Tibial nerve (tissue), 4 donors: ENCODE measurements at regions not wholly inside any gene's neighbourhood (a gene's known extent, or its start where the extent isn't known, plus 50 kb on each side); places are given as distances from the start of the nearest gene placed in this dataset.

ENCODE experiments used
- DNase-seq, 2 donors: peaks; one replicate each; pipeline ENCODE4 v3.0.0-alpha.2; 2019; ENCODE audit warnings: low spot score in 2 of 2
- H3K27ac ChIP-seq, 4 donors: fragments of 200-600 bp; sonication (generic) in 3 of 4; one replicate each; pipeline ENCODE4 v1.5.1; 2017 to 2019; ENCODE audit warnings: mild to moderate bottlenecking in 1 of 4
- H3K27me3 ChIP-seq, 2 donors: fragments of 200-600 bp; sonication (generic) in 1 of 2; one replicate each; pipeline versions ENCODE4 v1.5.1 to v1.6.0; 2017 to 2019
- H3K36me3 ChIP-seq, 3 donors: fragments of 200-600 bp; sonication (generic); one replicate each; pipeline ENCODE4 v1.5.1; 2018 to 2019
- H3K4me1 ChIP-seq, 4 donors: fragments of 200-600 bp; sonication (generic) in 3 of 4; one replicate each; pipeline ENCODE4 v1.5.1; 2017 to 2019
- H3K4me3 ChIP-seq, 4 donors: fragments of 200-600 bp; sonication (generic) in 3 of 4; one replicate each; pipeline ENCODE4 v1.5.1; 2017 to 2019; ENCODE audit warnings: mild to moderate bottlenecking in 1 of 4, moderate library complexity in 1 of 4
- H3K9me3 ChIP-seq, 4 donors: fragments of 200-600 bp; sonication (generic) in 3 of 4; one replicate each; pipeline ENCODE4 v1.5.1; 2017 to 2019
- CTCF ChIP-seq, 5 experiments: fragments of 200-600 bp in 3 of 5; fragments of 450-650 bp in 2 of 5; sonication (generic) in 3 of 5; IDR thresholded peaks; one replicate each; pipeline ENCODE4 v1.5.1; 2016 to 2019; ENCODE audit warnings: antibody characterized with exemption in 5 of 5, mild to moderate bottlenecking in 3 of 5, moderate library complexity in 2 of 5
- EP300 ChIP-seq, 2 donors: sonication (generic); formaldehyde crosslinking; IDR thresholded peaks; one replicate each; pipeline ENCODE4 v1.6.1; 2017; ENCODE audit warnings: antibody characterized with exemption in 2 of 2, mild to moderate bottlenecking in 1 of 2
- POLR2A ChIP-seq, 2 donors: fragments of 450-650 bp; IDR thresholded peaks; one replicate each; pipeline ENCODE4 v1.6.1; 2017; ENCODE audit warnings: antibody characterized with exemption in 2 of 2, mild to moderate bottlenecking in 2 of 2, moderate library complexity in 2 of 2
- WGBS, 2 donors: methylation state at CpG; one replicate each; pipeline ENCODE4 v1.1.5; 2018; 5-methylcytosine and 5-hydroxymethylcytosine counted together

GRCh38 chr1:219534991-219535390 lies 77.9 kb downstream of the ZC3H11B start:
- Histone ChIP-seq H3K36me3 (no peaks in the 10 kb centered on the region), H3K27ac (no peak overlapping the region), H3K27me3 (no peaks in the 10 kb centered on the region), H3K4me3 (no peak overlapping the region), H3K9me3 (no peaks in the 10 kb centered on the region), H3K4me1 (peaks cover 0 to 16% (median 2%) of the 10 kb centered on the region in 4 donors)
- DNase-seq, result no peak
- 77 to 86% methylated on average over 1 of the region's 1 CpG for WGBS, 2 donors
- TF ChIP-seq EP300 (IDR thresholded peaks at IDR 0.05), result no peak
- TF ChIP-seq POLR2A (IDR thresholded peaks at IDR 0.05), result no peak
- TF ChIP-seq CTCF (IDR thresholded peaks at IDR 0.05), result no peak

- 33 to 48% methylated on average over 1 of the region's 1 CpG for WGBS, 2 donors
- H3K4me3 ChIP-seq, result no peak overlapping the region
- peak; percentile 21 to 75 for DNase-seq
Observed at GRCh38 chr1:219533280-219533679, 79.6 kb downstream of the ZC3H11B start.

DNA sequence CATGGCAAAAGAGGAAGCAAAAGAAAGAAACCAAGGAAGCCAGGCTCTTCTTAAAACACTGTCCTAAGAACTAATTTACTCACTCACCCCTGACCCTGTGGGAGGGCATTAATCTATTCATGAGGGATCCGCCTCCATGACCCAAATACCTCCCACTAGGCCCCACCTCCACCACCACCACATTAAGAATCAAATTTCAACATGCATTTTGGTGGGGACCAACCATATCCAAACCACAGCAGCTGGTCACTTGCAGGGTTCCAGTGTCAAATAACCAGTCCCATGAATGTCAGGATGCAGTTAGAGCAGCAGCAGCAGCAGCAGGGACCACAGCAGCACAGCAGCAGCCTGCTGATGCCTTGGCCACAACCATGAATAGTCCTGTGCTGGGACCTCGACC lies 83.8 kb downstream of the ZC3H11B start:
- DNase-seq, result no peak
- TF ChIP-seq EP300 (IDR thresholded peaks at IDR 0.05), result no peak
- no peak for TF ChIP-seq CTCF (IDR thresholded peaks at IDR 0.05)
- no peak for TF ChIP-seq POLR2A (IDR thresholded peaks at IDR 0.05)
- WGBS, 2 donors, result 65 to 72% methylated on average over 2 of the region's 2 CpGs
- no peaks in the 10 kb centered on the region for H3K36me3 ChIP-seq
- H3K4me3 ChIP-seq, result no peak overlapping the region
- H3K9me3 ChIP-seq, result no peaks in the 10 kb centered on the region
- no peaks in the 10 kb centered on the region for H3K27me3 ChIP-seq
- H3K4me1 ChIP-seq, result peaks cover 0 to 12% (median 2%) of the 10 kb centered on the region in 4 donors
- no peak overlapping the region for H3K27ac ChIP-seq

More at GRCh38 chr1:219533280-219533679, 79.6 kb downstream of the ZC3H11B start:
- TF ChIP-seq POLR2A (IDR thresholded peaks at IDR 0.05) (no peak), EP300 (IDR thresholded peaks at IDR 0.05) (peak in 1 of 2 donors; percentile 84)
- Histone ChIP-seq H3K27ac (no peak overlapping the region), H3K9me3 (no peaks in the 10 kb centered on the region), H3K27me3 (no peaks in the 10 kb centered on the region), H3K4me1 (peaks cover 0 to 16% (median 2%) of the 10 kb centered on the region in 4 donors), H3K36me3 (no peaks in the 10 kb centered on the region)

- Histone ChIP-seq H3K4me1 (peaks cover 0 to 7% (median 2%) of the 10 kb centered on the region in 4 donors), H3K36me3 (no peaks in the 10 kb centered on the region), H3K9me3 (no peaks in the 10 kb centered on the region), H3K4me3 (no peak overlapping the region), H3K27ac (no peak overlapping the region), H3K27me3 (no peaks in the 10 kb centered on the region)
- DNase-seq, result no peak
- 93 to 94% methylated on average over 3 of the region's 3 CpGs for WGBS, 2 donors
- TF ChIP-seq CTCF (IDR thresholded peaks at IDR 0.05) (no peak), POLR2A (IDR thresholded peaks at IDR 0.05) (no peak), EP300 (IDR thresholded peaks at IDR 0.05) (no peak)
Observed at GRCh38 chr1:219528633-219529032, 84.3 kb downstream of the ZC3H11B start.

- H3K4me3 ChIP-seq, result no peak overlapping the region
- no peak for TF ChIP-seq CTCF (IDR thresholded peaks at IDR 0.05)
- TF ChIP-seq POLR2A (IDR thresholded peaks at IDR 0.05), result no peak
- no peak for TF ChIP-seq EP300 (IDR thresholded peaks at IDR 0.05)
- H3K36me3 ChIP-seq, result no peaks in the 10 kb centered on the region
- H3K27me3 ChIP-seq, result no peaks in the 10 kb centered on the region
- H3K27ac ChIP-seq, result no peak overlapping the region
- no peak for DNase-seq
- no peaks in the 10 kb centered on the region for H3K9me3 ChIP-seq
- 76 to 79% methylated on average over 3 of the region's 3 CpGs for WGBS, 2 donors
- H3K4me1 ChIP-seq, result peaks cover 0 to 3% (median 1%) of the 10 kb centered on the region in 4 donors
Observed at GRCh38 chr1:219527994-219528393, 84.9 kb downstream of the ZC3H11B start.

- DNase-seq, result no peak
- Histone ChIP-seq H3K4me3 (no peak overlapping the region), H3K36me3 (no peaks in the 10 kb centered on the region), H3K4me1 (no peaks in the 10 kb centered on the region), H3K9me3 (no peaks in the 10 kb centered on the region), H3K27ac (no peak overlapping the region), H3K27me3 (no peaks in the 10 kb centered on the region)
- 91 to 95% methylated on average over 2 of the region's 2 CpGs for WGBS, 2 donors
- TF ChIP-seq POLR2A (IDR thresholded peaks at IDR 0.05), result no peak
- TF ChIP-seq CTCF (IDR thresholded peaks at IDR 0.05), result no peak
- no peak for TF ChIP-seq EP300 (IDR thresholded peaks at IDR 0.05)
Observed at GRCh38 chr1:219526074-219526473, 86.8 kb downstream of the ZC3H11B start.
